HG02642 (cell line): ENCODE measurements at regions not wholly inside any gene's neighbourhood (a gene's known extent, or its start where the extent isn't known, plus 50 kb on each side); places are given as distances from the start of the nearest gene placed in this dataset.
"Not testable (repeated sequence)": the region's sequence is repeated elsewhere in the genome, so short reads cannot be mapped to it uniquely, and the experiment has no call there.

ENCODE experiments used
- ATAC-seq: cut with Tn5 transposase; IDR thresholded peaks from one replicate; pipeline ENCODE4 v1.9.1; 2021; ENCODE audit warnings: mild to moderate bottlenecking; ENCODE audit not compliant: unreplicated experiment, poor library complexity

GRCh38 chr11:96588793-96589192 lies 199.0 kb downstream of the JRKL start:
- ATAC-seq = not testable (repeated sequence)

GRCh38 chr11:96595011-96595410 lies 205.2 kb downstream of the JRKL start:
- no peak for ATAC-seq

- ATAC-seq = no peak
Observed at GRCh38 chr11:96607864-96608558, 218.2 kb downstream of the JRKL start.

- no peak for ATAC-seq
Observed at GRCh38 chr11:96614101-96614500, 224.3 kb downstream of the JRKL start.

GRCh38 chr11:96614846-96615245 lies 225.0 kb downstream of the JRKL start:
- no peak for ATAC-seq

- ATAC-seq = no peak
Observed at GRCh38 chr11:96620464-96621044, 230.7 kb downstream of the JRKL start.

- ATAC-seq = no peak
Observed at GRCh38 chr11:96621161-96621560, 231.3 kb downstream of the JRKL start.

GRCh38 chr11:96622026-96622634 lies 232.3 kb downstream of the JRKL start:
- no peak for ATAC-seq

- ATAC-seq = no peak
Observed at GRCh38 chr11:96624126-96624525, 234.3 kb downstream of the JRKL start.

GRCh38 chr11:96627376-96627775 lies 237.6 kb downstream of the JRKL start:
- ATAC-seq = no peak

GRCh38 chr11:96635655-96636054 lies 245.8 kb downstream of the JRKL start:
- ATAC-seq = no peak

- no peak for ATAC-seq
Observed at GRCh38 chr11:96641261-96641660, 251.4 kb downstream of the JRKL start.

- ATAC-seq = no peak
Observed at GRCh38 chr11:96642583-96642982, 252.8 kb downstream of the JRKL start.

- ATAC-seq = no peak
Observed at GRCh38 chr11:96643173-96643572, 253.4 kb downstream of the JRKL start.

- ATAC-seq = no peak
Observed at GRCh38 chr11:96647621-96648020, 257.8 kb downstream of the JRKL start.

GRCh38 chr11:96648991-96649390 lies 259.2 kb downstream of the JRKL start:
- no peak for ATAC-seq

- no peak for ATAC-seq
Observed at GRCh38 chr11:96652516-96652915, 262.7 kb downstream of the JRKL start.

- no peak for ATAC-seq
Observed at GRCh38 chr11:96655474-96655873, 265.7 kb downstream of the JRKL start.

- no peak for ATAC-seq
Observed at GRCh38 chr11:96658436-96658835, 268.6 kb downstream of the JRKL start.

- no peak for ATAC-seq
Observed at GRCh38 chr11:96664110-96664509, 274.3 kb downstream of the JRKL start.

- no peak for ATAC-seq
Observed at GRCh38 chr11:96680211-96681018, 290.6 kb downstream of the JRKL start.
